CD4-positive, alpha-beta T cell treated with Interleukin-10 for 1 hour (primary cell): ENCODE measurements at regions not wholly inside any gene's neighbourhood (a gene's known extent, or its start where the extent isn't known, plus 50 kb on each side); places are given as distances from the start of the nearest gene placed in this dataset.

Source experiments
- DNase-seq: peaks from one replicate; pipeline ENCODE4 v3.0.0-alpha.2; 2020

DNA sequence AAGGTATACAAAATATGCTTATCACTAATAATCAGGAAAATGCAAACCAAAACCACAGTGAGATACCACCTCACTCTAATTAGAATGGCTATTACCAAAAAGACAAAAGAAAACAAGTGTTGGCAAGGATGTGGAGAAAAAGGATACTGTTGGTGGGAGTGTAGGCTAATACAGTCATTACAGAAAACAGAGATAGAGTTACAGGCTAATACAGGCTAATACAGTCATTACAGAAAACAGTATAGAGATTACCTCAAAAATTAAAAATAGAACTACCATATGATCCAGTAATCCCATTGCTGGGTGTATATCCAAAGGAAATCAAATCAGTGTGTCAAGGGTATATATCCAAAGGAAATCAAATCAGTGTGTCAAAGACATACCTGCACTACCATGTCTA, 238.4 kb downstream of the PLPP3 start:
- DNase-seq = no peak

DNA sequence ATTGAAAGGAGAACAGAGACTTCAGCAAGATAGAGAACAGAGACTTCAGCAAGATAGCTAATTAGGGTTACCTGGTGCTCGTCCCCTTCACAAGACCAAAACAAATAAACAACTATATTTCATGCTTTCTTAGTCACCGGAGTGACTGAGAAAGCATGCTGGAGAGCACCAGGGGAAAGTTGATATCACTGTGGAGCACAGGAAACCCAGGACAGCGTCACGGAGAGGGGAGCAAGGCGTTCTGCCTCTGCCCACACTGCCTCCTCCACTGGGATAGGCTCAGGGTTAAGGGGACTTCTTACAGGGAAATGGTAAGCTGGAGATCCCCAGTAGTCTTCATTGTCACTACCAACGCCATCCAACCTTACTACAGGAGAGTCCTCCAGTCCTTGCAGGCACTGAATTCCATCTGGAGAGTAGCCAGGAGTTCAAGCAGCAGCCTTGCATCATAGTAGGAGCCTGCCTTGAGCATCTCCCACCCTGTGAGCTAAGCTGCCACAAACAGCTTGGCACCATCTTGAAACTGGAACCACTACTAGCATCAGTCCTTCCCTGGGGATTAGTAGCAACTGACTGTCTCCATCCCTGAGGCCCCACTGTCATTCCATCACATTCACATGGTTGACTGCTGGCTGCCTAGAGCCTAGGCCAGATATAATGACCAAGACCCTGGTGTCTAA, 239.4 kb downstream of the PLPP3 start:
- no peak for DNase-seq

DNA sequence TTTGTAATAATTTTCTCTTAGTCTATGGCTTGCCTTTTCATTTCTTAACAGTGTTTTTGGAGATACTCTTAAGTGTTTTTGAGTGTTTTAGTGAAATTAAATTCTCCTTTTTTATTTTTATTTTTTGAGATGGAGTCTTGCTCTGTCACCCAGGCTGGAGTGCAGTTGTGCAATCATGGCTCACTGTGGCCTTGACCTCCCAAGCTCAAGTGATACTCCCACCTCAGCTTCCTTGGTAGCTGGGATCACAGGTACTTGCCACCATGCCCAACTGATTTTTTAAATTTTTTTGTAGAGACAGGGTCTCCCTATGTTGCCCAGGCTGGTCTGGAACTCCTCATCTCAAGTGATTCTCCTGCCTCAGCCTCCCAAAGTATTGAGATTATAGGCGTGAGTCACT, 240.3 kb downstream of the PLPP3 start:
- no peak for DNase-seq

DNA sequence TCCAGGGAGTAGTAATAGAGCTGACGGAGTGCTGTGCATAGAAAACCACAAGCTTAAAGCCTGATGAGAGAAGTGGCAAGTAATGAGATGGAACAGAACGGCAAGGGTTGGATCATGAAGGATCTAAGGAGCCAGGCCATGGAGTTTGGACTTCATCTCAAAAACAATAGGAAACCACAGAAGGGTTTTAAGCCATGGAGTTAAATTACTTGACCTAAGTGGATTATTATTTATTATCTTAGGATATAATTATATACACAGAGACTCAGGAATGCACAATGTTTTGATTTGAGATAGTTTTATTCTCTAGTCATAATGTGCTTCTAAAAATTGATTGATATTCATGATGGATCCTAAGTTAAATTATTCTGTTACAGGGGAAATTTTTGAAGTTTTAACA, 242.4 kb downstream of the PLPP3 start:
- DNase-seq = no peak

DNA sequence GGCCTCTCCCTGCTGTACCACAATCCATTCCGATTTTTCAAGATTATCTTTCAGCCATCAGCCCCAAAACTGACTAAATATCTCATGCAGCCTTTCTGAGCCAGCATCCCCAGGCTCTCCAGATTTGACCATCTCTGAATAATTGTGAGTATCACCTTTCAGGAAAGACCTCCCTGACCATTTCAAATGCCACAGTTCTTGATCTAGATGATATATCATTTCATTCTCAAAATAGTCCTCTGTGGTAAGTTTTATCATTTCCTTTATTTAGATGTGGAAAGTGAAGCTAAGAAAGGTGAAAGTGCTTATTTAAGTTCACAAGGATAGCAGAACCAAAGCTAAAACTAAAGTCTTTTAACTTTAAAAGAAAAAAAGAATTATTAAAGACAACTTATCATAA, 244.0 kb downstream of the PLPP3 start:
- no peak for DNase-seq

DNA sequence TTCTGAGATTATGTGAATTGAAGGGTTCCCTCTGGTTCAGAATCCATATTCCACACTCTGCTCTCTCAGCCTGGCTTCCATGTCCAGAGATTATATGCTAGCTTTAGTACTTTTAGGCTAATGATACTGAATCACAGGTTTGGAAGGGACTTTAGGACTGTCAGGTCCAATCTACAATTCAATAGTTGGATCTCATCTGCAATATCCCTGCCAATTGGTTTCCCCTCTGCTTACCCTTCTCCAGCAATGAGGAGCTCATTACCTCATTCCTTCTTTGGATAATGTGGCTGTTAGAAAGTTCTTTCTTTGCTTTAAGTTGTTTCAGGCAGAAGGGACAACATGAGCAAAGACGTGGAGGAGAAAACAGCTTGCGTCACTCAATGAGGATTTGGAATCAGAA, 245.3 kb downstream of the PLPP3 start:
- DNase-seq = no peak

DNA sequence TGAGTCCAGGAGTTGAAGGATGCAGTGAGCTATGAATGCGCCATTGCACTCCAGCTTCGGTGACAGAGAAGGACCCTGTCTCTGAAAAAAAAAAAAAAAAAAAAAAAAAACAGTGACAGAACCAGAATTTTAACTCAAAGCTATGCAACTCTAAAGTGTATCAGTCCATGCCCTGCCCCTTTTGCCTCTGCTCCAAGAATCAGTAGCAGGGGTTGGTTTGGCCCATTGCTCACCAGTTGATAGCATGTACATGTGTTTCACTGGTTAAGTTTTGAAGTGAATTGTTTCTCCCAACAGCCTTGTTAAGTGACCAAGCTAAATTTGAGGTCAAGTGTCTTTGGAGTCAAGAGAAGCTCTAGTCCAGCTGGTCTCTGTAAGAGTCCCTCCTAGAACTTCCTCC, 245.9 kb downstream of the PLPP3 start:
- no peak for DNase-seq

DNA sequence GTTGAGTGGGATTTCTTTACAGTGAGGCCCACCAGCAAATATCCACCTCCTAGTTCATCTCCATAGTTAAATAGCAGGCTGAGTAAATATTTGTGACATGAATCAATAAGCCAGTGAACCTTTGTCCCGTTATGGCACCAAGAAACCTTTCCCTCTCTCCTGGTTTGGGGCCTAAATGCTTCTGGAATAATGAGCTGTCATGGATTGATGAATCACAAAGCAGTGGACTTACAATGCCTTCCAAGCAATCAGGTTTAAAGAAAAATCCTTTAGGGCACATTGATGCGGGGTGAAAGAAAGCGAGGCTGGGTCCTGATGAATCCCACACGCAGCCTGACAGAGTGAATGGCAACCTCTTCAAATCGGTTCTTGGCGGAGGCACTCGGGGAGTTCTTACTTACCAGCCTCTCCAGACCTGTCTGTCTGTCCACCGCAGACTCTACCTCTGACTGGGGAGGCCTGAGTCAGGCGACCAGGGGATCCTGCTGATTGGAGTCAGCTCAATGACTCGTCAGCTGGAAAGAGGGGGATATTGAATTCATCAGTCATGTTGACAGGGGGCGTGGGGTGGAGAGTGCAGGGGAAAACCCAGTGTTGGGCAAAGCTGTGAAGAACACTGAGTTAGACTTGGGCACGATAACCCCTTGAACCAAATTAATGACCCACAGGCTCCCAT, 247.3 kb downstream of the PLPP3 start:
- no peak for DNase-seq

DNA sequence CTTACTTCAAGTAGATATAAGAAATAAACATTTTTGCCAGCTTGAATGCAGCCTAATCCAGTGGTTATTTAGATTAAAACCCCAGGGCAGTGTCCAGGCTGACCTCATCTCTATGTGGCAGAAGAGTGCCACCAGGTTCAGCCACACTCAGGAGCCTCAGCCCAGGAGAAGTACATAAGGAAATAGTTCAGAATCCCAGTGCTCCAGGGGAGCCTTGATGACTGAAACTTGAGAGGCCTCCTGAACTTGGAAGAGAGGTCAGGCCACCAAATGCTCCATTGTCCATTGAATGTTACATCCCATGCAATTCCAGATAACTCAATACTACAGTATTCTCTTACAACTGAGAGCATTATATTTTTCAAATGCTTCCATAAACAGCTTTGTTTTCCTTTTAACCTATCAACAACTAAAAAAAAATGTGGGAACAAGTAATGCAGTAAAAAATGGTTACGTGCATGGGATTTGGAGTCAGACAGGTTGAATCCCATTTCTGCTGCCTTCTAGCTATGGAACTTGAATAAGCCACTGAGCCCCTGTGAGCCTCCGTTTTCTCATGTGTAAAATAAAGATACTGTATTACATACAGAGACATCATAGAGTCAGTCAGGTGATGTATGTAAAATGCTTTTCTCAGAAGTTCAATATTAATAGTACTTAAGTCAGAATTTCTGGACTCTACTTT, 248.0 kb downstream of the PLPP3 start:
- no peak for DNase-seq

DNA sequence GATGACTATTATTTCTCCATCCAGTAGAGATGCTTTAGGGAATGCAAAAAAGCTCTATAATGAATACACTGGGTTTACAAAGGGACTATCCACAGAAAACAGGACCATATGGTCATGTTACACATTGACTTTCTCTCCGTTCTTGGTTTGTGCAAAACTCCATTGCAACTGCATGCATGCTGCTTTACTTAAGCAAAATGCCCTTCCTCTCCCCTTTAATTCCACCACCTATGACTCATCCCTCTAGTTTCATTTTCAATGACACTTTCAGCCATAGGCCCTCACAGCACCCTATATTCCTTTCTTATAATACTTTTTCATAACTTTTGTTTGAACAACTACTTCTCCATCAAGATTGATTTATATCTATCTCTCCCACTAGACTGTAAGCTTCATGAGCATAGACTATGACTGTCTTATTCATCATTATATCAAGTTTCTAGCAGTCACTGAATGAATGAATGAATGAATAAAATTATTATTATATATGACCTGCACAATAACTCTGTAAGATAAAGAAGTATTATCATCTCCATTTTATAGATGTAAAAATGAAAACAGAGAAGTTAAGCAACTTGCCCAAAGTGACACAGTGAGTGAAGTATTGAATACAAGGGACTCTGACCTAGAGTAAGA, 248.9 kb downstream of the PLPP3 start:
- no peak for DNase-seq

DNA sequence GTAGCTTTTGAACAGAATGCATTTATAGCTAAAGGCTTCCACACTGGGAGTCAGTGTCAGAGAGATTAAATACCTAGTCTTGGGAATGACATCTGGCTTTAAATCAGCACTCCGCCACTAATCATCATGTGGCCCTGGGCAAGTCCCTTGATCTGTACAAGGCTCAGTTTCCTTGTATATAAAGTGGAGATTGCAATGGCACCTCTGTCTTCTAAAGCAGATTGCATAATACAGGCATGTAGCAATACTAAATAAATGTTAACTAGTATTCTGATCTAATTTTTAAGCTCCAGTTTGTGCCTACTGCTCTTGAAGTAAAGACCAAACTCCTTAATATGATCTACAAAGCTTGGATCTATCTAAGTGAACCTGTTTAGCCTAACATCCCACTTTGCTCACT, 249.4 kb downstream of the PLPP3 start:
- DNase-seq = no peak

DNA sequence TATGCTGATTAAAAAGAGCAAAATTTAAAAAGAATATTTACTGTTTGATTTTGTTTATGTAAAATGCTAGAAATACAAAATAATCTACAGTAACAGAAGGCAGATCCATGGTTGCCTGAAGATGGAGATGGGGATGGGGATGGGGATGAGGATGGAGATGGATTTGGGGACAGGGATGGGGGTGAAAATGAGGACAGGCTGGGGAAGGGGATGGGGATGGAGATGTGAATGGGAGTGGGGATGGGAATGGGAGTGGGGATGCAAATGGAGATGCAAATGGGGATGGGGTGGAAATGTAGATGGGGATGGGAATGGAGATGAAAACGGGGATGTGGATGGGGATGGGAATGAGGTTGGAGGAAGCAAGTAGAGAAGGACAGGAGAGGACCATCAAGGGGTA, 252.2 kb downstream of the PLPP3 start:
- DNase-seq = no peak

DNA sequence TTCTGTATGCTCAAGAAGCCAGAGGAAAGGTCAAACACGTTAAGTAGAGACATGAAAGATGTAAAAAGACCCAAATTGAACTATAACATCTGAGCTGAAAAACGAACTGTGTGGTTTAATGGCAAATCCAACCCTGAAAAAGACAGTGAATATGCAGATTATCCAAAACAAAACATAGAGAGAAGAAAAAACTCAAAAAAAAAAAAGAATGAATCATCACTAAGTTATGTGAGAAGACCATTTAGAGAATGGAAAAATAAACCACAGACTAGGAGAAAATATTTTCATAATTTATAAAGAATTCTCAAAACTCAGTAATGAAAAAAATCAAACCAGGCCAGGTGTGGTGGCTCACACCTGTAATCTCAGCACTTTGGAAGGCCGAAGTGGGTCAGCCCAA, 253.3 kb downstream of the PLPP3 start:
- no peak for DNase-seq

DNA sequence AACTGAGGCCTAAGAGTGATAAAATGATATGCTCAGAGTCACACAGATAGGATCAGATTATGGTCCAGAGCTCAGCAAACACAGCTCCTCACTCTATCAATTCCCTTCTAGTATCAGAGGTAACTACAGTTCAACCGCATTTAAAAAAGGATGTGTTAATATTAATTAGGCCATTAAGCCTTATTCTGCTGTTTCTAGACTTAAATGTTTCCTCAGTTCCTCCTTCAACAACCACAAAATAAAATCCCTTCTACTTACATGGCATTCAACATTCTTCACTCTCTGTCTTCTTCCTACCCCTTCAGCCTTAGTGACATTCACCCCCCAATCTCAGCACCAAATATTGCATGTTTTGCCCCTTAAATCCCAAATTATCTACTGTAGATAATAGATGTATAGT, 254.9 kb downstream of the PLPP3 start:
- DNase-seq = no peak

DNA sequence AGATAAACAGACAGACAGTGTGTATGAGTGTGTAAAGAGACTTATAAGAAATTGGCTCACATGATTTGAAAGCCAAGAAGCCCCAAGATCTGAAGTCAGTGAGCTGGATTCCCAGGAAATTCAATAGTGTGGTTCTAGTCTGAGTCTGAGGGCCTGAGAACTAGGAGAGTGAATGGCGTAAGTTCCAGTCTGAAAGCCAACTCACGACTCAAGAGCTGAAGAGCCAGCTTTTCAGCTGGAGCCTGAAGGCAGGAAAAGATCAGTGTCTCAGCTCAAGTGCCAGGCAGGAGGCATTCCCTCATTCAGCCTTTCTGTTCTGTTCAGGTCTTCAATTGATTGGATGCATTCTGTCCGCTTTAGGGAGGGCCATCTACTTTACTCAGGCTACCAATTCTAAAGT, 257.2 kb downstream of the PLPP3 start:
- DNase-seq = no peak

DNA sequence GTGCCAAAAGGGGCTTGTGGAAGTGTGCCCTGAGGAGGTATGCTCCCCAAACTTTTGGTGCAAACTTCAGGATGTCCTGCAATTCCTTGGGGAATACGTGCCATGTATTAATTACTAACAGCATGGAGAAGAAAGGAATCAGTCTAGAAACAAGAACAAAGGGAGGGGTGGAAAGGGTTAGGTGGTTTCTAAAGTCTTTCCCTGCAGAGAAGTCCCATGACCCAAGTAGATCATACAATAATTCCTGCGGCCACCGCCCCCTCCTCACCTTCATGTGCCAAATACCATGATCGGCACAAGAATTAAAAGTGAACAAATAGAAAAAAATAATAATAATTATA, 258.2 kb downstream of the PLPP3 start:
- no peak for DNase-seq

DNA sequence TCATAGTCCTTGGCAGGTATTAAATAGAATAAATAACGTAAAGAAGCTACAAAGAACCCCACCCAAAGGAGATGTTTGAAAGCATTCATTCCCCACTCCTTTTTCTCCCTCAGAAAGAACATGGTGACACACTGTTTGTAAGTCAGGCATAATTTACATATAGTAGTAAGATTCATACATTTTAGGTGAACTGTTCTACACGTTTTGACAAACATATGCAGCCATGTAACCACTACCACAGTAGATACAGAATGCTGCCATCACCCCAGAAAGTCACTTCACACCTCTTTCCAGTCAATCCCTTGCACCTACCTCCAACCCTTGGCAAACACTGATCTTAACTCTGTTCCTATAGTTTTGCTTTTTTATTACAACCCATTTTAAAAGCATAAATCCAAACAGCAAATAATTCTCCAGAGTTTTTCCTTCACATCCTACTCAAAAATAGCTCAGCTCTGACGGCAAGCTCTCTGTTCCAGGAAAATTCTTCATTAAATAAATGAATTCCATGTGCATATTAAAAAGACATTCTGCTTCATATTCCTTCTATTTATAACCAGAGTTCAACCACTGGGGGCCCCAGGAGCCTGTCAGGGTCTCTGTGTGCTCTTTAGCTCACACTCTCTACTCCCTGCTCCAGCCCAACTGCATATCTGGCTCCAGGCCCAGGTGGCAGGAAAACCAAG, 258.8 kb downstream of the PLPP3 start:
- no peak for DNase-seq

DNA sequence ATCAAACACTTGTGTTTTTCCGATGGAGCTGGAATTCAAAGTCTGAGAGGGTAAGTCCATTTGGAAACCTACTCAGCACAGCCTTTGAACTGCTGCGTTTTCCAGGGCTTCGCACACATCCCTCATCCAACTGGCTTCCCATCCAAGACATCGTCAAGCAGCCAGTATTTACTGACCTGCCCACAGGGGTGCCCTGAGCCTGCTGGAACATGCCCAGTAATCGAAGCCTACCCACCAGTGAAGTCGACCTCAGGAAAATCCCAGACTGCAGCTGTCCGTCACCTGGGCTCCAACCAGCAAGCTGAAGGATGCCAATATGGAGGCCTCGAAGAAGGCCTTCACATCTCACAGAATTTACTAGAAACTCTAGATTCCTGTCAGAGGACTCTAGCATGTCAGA, 261.6 kb downstream of the PLPP3 start:
- no peak for DNase-seq

DNA sequence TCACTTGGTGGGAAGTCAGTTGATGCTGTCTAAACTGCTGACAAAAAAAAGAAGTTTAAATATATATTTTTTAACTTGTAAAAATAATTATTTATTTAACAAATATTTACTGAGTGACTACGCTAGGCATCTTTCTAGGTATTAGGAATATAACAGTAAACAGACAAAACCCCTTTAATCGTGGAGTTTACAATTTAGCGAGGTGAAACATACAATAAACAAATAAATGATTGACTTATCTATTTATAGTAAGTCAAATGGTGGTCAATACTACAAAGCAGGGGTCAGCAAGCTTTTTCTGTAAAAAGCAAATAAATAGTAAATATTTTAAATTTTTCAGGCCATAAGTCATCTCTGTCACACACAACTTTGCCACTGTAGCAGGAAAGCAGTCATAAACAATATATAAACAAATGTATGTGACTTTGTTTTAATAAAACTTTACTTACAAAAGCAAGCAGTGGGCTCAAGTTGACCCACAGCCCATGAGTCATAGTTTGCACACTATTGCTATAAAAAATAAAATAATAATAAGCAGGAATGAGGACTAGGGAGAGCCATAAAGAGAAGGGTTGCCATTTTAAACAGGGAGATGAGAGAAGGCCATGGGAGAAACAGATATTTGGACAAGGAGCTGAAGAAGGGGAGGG, 263.9 kb downstream of the PLPP3 start:
- DNase-seq = no peak

DNA sequence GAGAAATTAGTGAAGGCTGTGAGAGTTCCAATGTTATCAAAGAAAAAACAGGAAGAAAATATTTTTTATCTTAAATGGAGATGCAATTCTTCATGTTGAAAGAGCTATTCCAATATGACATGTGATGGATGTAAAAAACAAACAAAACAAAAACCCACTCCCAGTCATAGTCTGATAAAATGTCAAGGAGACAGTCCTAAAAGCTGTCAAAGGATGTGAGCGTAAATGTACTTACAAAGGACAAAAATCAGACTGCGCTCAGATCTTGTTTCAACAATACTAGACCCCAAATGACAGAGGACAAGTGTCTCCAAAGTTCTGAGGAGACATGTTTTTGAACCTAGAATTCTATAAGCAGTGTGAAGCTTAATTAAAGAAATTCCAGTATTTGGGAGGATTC, 265.8 kb downstream of the PLPP3 start:
- no peak for DNase-seq

DNA sequence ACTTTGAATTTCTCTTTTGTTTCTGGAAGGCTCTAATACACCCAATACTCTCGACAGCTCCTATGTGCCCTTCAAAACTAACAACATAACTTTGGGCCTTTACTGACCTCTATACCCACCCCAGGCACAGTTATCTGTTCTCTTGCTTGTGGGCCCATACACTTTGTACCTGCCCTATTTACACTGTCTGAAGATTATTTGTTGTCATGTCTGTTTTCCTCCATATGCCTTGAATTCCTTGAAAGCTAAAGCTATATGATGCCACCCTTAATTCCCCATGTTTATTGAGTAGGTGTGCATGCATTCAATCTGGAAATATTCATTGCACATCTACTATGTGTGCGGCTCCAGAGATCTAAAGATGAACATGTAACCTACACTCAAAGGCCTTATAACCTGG, 267.6 kb downstream of the PLPP3 start:
- DNase-seq = no peak

DNA sequence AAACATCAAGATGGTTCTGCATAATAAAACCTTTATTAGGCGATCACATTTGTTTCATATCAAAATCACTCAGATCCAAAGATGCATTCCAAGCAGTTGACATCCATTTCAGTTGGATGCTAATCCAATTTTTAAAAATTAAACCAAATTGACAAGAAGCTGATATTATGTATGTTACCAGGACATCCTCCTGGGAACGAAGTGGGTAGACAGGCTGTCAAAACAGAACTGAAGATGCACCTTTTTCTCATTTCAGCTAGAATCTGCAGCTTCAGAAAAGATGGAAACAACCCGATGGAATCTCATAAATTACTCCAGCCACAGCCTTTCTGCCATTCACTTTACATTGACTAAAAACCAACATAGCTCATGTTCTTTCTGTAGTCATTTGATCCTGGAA, 268.4 kb downstream of the PLPP3 start:
- no peak for DNase-seq

DNA sequence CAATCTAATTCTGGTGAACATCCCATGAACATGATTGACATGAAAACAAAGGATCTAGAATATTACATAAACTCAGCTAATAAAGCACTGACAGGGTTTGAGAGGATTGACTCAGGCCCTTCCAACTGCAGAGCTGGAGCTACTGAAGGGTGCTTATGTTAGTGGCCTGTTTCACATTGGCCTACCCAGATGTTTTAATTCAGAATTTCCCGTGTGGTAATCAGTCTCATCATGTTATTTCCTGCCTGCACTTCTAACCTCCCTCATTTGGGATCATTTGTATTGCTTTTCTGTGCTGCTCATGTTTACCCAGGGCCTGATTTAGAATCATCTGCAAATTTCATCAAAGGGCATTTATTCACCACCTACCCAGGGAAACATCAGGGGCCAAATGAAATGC, 270.3 kb downstream of the PLPP3 start:
- no peak for DNase-seq
